OCI-LY3 (cell line): ENCODE measurements at regions not wholly inside any gene's neighbourhood (a gene's known extent, or its start where the extent isn't known, plus 50 kb on each side); places are given as distances from the start of the nearest gene placed in this dataset.

Experiments used
- CTCF ChIP-seq: fragments of 200-600, 300-600 bp; sonication (generic); IDR thresholded peaks from 2 replicates; pipeline ENCODE4 v1.5.1; 2014; ENCODE audit warnings: antibody characterized with exemption, low read length, low read depth
- EZH2phosphoT487 ChIP-seq: fragments of 200-600 bp; shearing (Covaris generic); IDR thresholded peaks from 2 replicates; pipeline ENCODE4 v1.6.1; 2018; ENCODE audit warnings: antibody characterized with exemption, mixed run types, low read depth

GRCh38 chr20:63123331-63123741 lies 92.6 kb downstream of the YTHDF1 start:
- TF ChIP-seq CTCF, result no peak
- no peak for TF ChIP-seq EZH2phosphoT487
